ENCODE measurements at regions not wholly inside any gene's neighbourhood (a gene's known extent, or its start where the extent isn't known, plus 50 kb on each side); places are given as distances from the start of the nearest gene placed in this dataset.
"Not testable (repeated sequence)": the region's sequence is repeated elsewhere in the genome, so short reads cannot be mapped to it uniquely, and the experiment has no call there.

DNA sequence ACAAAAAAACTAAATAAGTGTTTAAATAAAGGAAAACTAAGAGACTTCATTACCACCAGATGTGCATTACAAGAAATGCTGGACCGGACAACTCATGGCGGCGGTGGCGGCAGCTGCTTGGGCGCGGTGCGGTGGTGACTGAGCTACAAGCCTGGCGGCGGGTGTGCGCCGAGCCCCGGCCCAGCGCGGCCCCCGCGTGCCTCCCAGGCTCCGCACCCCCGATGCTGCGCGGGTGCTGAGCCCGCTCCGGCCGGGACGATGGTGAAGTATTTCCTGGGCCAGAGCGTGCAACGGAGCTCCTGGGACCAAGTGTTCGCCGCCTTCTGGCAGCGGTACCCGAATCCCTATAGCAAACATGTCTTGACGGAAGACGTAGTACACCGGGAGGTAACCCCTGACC lies 52.2 kb upstream of the RCOR3 start:
- no peak for DNase-seq (ENCODE audit: low read depth)

DNA sequence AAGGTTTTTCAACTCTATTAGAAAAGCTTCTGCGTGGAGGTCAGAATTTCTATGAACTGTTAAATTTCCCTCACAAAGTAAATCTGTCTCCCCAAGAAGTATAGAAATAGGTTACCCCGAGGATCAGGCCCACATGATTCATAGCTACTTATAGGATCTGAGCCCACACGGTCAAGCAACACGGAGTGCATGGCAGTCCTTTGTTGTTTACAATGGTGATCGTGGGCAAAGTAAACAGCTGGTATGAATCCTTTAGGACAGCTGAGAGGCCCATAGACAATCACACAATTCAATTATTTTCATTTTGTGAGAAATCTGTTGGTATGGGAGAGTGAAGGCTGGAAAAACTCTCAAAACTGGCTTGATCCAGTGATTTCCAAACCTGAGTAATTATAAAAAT lies 58.9 kb upstream of the RCOR3 start:
- DNase-seq (ENCODE audit: low read depth) = no peak

DNA sequence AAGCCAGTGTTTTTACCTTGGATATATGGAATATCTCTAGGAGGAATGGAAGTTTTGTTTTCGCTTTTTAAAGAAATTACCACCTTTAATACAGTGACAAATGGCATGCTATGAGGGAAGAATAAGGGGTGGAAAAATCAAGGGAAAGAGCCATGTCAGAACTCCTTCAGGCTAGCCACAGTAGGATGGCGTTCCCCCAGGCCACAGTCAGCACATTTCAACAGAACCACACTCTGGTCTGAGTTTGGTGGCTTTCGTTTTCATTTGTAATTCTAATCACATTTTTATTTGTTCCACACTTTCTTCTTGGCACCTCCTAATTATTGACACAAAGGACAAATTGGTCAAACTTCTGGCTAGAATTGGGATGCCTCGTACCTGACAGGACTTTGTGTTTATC lies 60.3 kb upstream of the RCOR3 start:
- no peak for DNase-seq (ENCODE audit: low read depth)

DNA sequence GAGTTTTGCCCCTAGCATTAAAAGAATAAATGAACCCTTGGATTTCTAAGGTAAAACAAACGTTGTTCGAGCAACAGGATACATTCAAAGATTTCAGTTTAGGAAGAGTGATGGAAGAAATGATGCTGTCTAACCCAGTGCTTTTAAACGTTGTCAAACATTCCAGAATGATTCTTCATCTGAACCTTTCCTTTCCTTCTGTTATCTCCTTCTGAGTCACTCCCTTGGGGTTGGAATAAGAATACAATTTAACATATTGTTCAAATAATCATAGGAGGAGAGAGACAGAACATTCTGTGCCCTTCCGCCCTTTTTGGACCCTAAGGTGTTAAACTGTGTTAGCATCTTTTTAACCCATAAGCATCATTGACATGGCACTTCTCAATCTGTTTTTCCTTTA lies 61.1 kb upstream of the RCOR3 start:
- DNase-seq (ENCODE audit: low read depth) = peak; percentile 74

DNA sequence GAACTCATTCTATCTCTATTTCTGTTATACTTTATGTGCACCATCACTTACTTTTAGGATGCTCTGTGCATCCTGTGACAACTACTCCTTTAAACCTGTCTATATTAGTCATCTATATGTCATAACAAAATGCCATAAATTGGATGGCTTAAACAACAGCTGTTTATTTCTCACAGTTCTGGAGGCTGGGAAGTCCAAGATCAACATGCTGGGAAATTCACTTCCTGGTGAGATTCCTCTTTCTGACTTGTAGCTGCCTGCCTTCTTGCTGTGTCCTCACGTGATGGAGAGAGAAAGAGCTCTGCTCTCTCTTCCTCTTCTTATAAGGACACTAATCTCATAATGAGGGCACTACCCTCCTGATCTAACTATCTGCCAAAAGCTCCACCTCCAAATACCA lies 62.3 kb upstream of the RCOR3 start:
- peak; percentile 26 for DNase-seq (ENCODE audit: low read depth)

DNA sequence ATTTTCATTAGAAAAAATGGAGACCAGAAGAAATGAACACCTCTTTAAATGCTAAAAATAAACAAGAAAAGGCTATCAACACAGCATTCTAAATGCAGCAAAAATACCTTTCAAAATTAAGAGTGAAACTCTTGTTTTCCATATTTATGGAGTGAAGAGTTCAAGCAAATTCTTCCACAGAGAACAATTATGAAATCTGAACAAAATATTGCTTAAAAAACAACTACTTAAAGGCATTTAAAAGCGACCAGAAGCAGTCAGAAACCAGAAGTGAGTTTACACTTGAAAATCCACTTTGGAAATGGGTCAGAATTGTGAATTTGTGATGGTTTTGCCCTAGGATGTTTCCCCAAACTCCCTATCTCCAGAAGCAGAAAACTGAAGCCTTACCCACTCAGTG lies 60.9 kb upstream of the KCNH1 start:
- DNase-seq (ENCODE audit: low read depth) = no peak

DNA sequence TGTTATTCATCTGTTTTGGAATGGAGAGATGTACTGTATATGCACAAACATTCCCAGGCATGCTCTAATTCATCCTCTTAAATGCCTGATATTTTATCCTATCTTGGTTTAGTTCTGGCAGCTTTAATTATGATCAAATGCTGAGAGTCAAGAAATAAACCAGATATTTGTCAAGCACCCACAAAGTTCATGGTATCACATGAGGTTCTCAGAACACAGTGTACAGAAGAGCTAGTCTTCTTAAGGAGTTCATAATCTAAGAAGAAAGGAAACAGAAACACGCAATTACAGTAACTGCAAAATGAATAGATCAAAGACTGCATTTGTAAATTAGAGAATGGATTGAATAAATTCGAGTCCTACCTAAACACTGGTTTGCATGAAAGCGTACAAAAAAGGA lies 58.3 kb upstream of the KCNH1 start:
- DNase-seq (ENCODE audit: low read depth) = no peak

DNA sequence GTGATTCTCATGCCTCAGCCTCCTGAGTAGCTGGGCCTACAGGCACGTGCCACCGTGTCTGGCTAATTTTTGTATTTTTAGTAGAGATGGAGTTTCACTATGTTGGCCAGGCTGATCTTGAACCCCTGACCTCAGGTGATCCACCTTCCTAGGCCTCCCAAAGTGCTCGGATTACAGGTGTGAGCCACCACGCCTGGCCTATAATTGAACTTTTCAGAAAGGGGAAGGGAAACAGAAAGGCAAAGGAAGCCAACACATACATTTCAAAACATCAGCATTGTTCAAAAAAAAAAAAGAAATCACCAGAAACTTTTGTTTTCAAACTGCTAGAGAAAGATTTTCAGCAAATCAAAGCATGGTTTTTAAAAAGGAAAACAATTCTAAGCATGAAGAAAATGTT lies 54.8 kb upstream of the KCNH1 start:
- DNase-seq (ENCODE audit: low read depth) = not testable (repeated sequence)

DNA sequence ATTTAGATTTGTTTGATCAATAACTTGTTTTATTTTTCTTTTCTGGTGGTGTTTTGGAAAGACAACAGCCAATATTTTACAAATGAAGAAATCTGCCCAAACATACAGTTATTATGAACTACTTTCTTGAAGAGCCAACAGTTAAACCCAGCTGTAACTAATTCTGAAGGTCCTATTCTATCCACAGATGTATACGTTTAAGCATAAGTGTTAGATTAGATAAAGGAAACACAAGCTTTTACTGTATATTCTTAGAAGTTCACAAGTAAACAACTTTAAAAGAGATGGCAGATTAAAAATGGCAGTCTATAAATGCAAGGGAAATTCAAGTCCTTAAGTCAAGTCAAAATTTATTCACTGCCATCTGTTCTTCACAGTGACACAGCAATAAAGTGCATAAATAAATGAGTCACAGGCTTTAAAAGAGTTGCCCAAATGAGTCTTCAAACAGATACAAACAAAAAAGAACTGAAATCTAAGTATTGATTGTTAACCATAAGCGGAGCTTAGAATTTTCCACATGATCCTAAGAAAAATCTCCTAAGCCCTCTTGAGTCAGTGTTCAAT lies 49.9 kb upstream of the KCNH1 start:
- DNase-seq (ENCODE audit: low read depth) = peak; percentile 23
